GM19351 (cell line): ENCODE measurements at regions not wholly inside any gene's neighbourhood (a gene's known extent, or its start where the extent isn't known, plus 50 kb on each side); places are given as distances from the start of the nearest gene placed in this dataset.

Source experiments
- ATAC-seq: cut with Tn5 transposase; IDR thresholded peaks from one replicate; pipeline ENCODE4 v1.9.1; 2021; ENCODE audit warnings: mild to moderate bottlenecking, moderate library complexity; ENCODE audit not compliant: unreplicated experiment

- no peak for ATAC-seq
Measured at GRCh38 chr20:39890697-39891096, 798.3 kb downstream of the MAFB start.

DNA sequence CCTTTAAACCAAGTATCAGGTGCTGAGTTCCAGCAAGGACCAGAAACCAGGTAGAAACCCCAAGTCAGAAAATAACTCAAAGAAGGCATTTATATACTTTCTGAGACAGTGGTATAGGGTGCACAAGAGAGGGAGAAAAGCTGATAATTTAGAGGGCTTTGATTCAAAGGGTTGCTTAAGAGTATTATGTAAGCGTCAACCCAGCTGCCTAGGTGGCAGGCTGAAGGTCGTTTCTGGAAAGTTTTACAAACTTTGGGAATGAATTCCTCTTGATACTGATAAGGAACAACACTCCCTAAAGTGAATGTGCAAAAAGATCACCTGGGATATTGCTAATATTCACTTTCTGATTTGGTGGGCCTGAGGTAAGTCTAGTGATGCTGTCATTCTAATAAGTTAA is 800.7 kb downstream of the MAFB start:
- ATAC-seq = no peak

- ATAC-seq = no peak
Measured at GRCh38 chr20:39886650-39887190, 802.3 kb downstream of the MAFB start.

DNA sequence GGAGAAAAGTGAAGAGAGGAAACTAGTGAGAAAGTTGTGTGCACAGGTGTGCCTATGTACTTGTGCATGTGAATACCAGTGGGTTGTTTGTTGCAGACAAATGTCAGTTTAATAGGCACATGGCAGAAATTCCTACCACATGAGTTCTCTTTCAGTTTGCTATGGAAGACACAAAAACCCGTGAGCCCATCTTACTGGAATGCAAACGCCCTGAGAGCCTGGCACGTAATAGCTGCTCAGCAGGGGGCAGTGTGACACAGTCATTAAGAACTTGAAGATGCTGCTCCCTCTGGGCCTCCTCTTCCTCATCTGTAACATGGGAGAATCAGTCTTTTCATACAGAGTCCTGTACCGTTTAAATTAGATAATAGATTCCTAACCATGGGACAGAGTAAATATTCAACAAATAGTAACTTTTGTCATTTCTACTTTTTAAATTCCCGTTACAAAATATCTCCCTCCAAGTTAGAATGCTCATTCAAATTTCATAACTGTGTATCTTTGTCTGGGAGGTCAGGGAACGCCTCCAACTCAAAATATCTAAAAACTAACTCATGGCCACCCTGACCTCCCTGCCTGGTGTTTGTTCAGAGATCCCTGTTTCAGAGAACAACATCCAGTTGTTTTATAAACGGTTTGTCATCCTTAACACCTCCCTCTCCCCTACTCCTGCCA is 802.9 kb downstream of the MAFB start:
- peak; percentile 53 for ATAC-seq

DNA sequence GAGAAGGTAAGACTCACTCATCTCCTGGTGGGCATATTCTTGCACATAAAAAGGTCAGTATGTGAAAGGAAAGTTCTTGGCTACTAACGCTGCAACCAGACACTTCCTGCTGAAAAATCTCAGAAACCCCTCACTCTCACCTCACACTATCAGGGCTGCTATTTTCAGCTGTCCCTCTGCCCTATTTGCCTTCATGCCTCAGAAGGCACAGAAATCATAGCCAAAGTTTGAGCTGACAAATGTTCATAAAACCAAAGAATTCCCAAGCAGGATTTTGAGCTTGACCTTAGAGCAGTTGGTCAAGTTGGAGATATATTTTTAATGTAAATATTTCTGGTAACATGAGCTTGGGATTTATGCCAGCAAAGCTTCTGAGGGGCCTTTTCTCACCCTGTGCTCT is 806.2 kb downstream of the MAFB start:
- no peak for ATAC-seq

DNA sequence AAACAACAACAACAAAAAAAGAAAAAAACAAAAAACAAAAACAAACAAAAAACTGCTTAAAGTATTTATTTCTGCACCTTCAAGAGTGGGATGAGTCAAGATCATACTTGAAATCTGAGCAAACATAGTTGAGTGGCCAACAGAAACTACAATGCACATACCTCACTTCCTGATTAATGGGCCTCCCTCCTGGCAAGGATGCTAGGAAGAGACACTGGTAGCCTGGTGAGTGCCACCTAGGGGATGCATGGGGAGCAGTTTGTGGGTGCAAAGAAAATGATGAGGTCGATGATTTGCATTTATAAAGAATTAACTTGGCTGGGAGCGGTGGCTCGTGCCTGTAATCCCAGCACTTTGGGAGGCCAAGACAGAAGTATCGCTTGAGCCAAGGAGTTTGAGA is 808.1 kb downstream of the MAFB start:
- peak; percentile 53 for ATAC-seq

GRCh38 chr20:39879296-39879695 is 809.7 kb downstream of the MAFB start:
- no peak for ATAC-seq

GRCh38 chr20:39878809-39879208 is 810.2 kb downstream of the MAFB start:
- ATAC-seq = no peak

- ATAC-seq = no peak
Measured at GRCh38 chr20:39878320-39878719, 810.7 kb downstream of the MAFB start.

- no peak for ATAC-seq
Measured at GRCh38 chr20:39877788-39878187, 811.2 kb downstream of the MAFB start.

GRCh38 chr20:39876976-39877635 is 811.9 kb downstream of the MAFB start:
- ATAC-seq = no peak

GRCh38 chr20:39875492-39876110 is 813.4 kb downstream of the MAFB start:
- ATAC-seq = no peak

DNA sequence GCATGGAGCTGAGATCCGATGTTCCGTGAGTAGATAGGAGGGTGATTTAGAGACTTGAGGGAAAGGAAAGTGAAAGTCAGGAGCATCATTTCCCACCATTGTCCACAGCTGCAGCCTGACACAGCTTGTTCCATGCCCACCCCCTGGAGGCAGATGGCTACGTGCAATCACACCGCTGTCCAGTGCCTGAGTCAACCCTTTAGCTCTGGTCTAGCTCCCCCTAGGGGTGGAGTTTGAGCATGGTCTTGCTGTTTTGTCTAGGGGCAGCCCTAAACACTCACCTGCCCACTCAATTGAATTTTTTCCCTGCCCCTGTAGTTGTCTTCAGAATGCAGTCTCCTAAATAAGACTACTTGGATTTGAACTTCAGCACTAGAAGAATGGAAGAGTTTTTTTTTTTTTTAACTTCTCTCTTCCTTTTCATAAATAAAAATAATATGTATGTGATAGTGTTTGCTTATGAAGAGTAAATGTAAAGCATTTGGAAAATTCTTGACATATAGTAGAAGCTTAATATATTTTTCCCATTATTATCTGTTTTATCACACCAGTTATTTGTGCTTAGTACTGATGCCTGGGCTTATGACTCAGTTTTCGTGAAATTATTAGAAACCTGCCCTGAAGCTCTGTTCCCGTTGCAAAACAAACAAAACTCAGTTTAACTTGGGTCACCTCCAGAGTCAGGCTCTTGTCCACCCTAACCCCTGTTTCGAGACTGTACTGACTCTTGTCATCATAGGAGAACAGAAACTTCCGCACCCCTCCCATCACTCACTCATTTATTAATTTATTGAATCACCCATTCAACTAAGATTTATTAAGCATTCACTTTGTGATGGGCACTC is 814.8 kb downstream of the MAFB start:
- peak; percentile 99 for ATAC-seq

DNA sequence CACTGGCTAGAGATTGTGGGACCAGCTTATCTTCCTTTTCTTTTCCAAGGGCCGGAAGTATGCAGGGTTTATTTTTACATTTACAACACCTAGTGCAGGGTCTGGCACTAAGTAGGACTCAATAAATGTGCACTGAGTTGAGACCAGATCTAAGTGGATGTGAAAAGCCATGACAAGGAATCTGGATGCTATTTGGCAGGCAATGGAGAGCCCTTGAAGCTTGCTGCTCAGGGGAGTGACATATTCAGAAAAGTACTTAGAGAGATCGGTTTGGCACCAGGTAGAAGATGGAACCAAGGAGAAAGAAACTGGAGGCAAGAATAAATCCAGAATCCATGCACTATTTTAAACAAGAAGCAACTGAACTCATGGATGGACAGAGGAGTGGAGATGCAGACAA is 815.8 kb downstream of the MAFB start:
- ATAC-seq = no peak

GRCh38 chr20:39871013-39871412 is 818.0 kb downstream of the MAFB start:
- no peak for ATAC-seq

GRCh38 chr20:39865446-39865845 is 823.6 kb downstream of the MAFB start:
- ATAC-seq = no peak

- ATAC-seq = no peak
Measured at GRCh38 chr20:39862470-39862891, 826.6 kb downstream of the MAFB start.

GRCh38 chr20:39861381-39861780 is 827.7 kb downstream of the MAFB start:
- ATAC-seq = no peak

DNA sequence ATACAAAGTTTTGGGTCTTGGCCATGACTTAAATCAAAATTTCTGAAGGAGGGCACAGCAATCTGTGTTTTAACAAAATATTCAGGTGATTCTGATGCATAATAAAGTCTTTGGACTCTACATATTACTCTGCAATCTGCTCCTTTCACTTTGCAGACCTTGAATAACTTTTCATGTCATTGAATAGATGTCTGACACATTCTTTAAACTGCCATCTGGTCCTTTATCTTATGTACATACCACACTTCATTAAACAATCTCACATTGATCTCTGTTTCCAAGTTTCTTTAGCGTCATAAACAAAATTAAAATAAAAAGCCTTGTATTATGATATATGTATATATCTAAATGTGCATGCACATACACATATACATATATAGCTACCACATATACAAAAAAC is 831.2 kb downstream of the MAFB start:
- no peak for ATAC-seq

DNA sequence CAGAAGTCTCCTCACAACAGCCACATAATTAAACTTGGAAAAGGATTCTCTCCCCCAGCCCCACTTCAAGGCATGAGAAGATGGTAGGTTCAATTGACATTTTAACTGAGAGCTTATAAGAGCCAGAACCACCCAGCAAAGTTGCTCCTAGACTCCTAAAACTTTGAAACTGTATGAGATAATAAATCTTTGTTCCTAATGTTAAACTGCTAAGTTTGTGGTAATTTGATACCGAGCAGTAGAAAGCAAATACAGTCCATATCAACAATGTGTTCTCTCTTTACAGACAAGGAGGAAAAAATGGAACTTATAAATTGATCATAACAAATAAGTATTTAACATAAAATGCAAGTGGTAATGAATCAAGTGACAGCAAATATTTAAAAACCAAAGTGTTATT is 831.8 kb downstream of the MAFB start:
- ATAC-seq = no peak

DNA sequence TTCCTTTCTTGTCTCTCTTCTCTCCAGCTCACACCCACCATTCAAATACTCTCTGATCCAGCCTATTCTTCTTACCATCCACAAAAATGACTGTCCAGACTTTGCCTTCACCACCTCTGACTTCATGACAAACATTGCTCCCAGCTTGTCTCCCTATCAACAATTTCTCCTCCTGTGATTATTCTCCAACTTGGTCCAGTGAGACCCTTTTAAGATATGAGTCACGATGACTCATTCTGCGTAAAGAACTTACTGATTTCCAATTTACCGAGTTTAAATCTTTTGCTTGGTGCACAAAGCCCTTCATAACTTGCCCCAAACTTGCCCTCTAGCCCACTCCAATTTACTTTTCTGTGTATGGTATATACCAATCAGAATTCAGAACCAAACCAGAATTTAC is 833.2 kb downstream of the MAFB start:
- ATAC-seq = no peak
